ENCODE measurements at regions not wholly inside any gene's neighbourhood (a gene's known extent, or its start where the extent isn't known, plus 50 kb on each side); places are given as distances from the start of the nearest gene placed in this dataset.

DNA sequence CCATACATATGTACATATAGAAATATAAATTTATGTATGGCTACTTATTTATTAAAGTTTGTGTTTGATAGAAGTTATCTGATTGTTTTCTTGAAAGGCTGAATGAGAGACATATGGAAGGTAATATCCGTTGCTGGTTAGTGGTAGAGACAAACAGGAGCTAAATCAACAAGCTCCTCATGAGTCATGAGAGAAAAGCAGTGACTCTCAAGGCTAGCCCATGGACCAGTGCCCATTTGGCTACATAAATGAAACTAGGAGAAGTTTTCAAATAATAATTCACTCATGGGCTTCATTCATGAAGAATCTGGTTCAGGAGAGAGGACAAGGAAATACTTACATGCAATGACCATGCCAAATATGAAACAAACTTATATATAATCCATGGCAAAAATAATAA is 504.5 kb upstream of the ITGA1 start:
- TF ChIP-seq EZH2 (IDR thresholded peaks at IDR 0.05) (no peak), POLR2AphosphoS5 (IDR thresholded peaks at IDR 0.05; ENCODE audit: borderline replicate concordance, low read depth, low read length) (no peak)

All from SK-N-MC (cell line).